Cardiac muscle cell (in vitro differentiated cells and primary cell): ENCODE measurements at regions not wholly inside any gene's neighbourhood (a gene's known extent, or its start where the extent isn't known, plus 50 kb on each side); places are given as distances from the start of the nearest gene placed in this dataset.

Experiments
- DNase-seq, 2 donors: peaks; one replicate each; pipeline versions ENCODE4 v3.0.0 to v3.0.0-alpha.2; 2010 to 2017; ENCODE audit warnings: low read depth in 1 of 2, low spot score in 1 of 2
- H3K27ac ChIP-seq: fragments of 200-600 bp; sonication (generic); 2 replicates; pipeline ENCODE4 v1.5.1; 2016
- H3K27me3 ChIP-seq: fragments of 200-600 bp; sonication (generic); 2 replicates; pipeline ENCODE4 v1.6.0; 2016; ENCODE audit warnings: control low read depth
- H3K36me3 ChIP-seq: fragments of 200-600 bp; sonication (generic); 2 replicates; pipeline ENCODE4 v1.5.1; 2016; ENCODE audit warnings: control low read depth
- H3K4me1 ChIP-seq: fragments of 200-600 bp; sonication (generic); 2 replicates; pipeline ENCODE4 v1.8.1; 2017; ENCODE audit warnings: low read depth, mild to moderate bottlenecking, mixed run types
- H3K4me3 ChIP-seq: fragments of 200-600 bp; sonication (generic); 2 replicates; pipeline ENCODE4 v1.5.1; 2016; ENCODE audit warnings: mild to moderate bottlenecking
- H3K9me3 ChIP-seq: fragments of 200-600 bp; sonication (generic); 2 replicates; pipeline ENCODE4 v1.5.1; 2017; ENCODE audit warnings: low read depth, mild to moderate bottlenecking, control low read depth
- CTCF ChIP-seq: IDR thresholded peaks from 2 replicates; pipeline ENCODE4 v1.5.1; 2012; ENCODE audit warnings: low read depth, mild to moderate bottlenecking, low read length

- DNase-seq = no peak
- H3K4me1 ChIP-seq = no peaks in the 10 kb centered on the region
- no peaks in the 10 kb centered on the region for H3K9me3 ChIP-seq
- TF ChIP-seq CTCF = no peak
- no peaks in the 10 kb centered on the region for H3K36me3 ChIP-seq
- no peak overlapping the region for H3K27ac ChIP-seq
- H3K4me3 ChIP-seq = no peak overlapping the region
- no peaks in the 10 kb centered on the region for H3K27me3 ChIP-seq
These were observed 539.1 kb upstream of the LRRTM4 start for GRCh38 chr2:78061301-78061700.

GRCh38 chr2:78061732-78062131 is 539.6 kb upstream of the LRRTM4 start:
- DNase-seq = no peak
- Histone ChIP-seq H3K4me1 (no peaks in the 10 kb centered on the region), H3K4me3 (no peak overlapping the region), H3K27ac (no peak overlapping the region), H3K36me3 (no peaks in the 10 kb centered on the region), H3K9me3 (no peaks in the 10 kb centered on the region), H3K27me3 (no peaks in the 10 kb centered on the region)
- no peak for TF ChIP-seq CTCF

- no peak for DNase-seq
- Histone ChIP-seq H3K27ac (no peak overlapping the region), H3K4me1 (no peaks in the 10 kb centered on the region), H3K27me3 (no peaks in the 10 kb centered on the region), H3K9me3 (no peaks in the 10 kb centered on the region), H3K4me3 (no peak overlapping the region), H3K36me3 (no peaks in the 10 kb centered on the region)
- TF ChIP-seq CTCF = no peak
These were observed 541.3 kb upstream of the LRRTM4 start for GRCh38 chr2:78063246-78064020.

- TF ChIP-seq CTCF = no peak
- Histone ChIP-seq H3K27me3 (no peaks in the 10 kb centered on the region), H3K36me3 (no peaks in the 10 kb centered on the region), H3K4me1 (no peaks in the 10 kb centered on the region), H3K4me3 (no peak overlapping the region), H3K9me3 (no peaks in the 10 kb centered on the region), H3K27ac (no peak overlapping the region)
- no peak for DNase-seq
These were observed 543.2 kb upstream of the LRRTM4 start for GRCh38 chr2:78065366-78065765.

- H3K9me3 ChIP-seq = no peaks in the 10 kb centered on the region
- no peak overlapping the region for H3K27ac ChIP-seq
- H3K4me1 ChIP-seq = no peaks in the 10 kb centered on the region
- no peak for DNase-seq
- H3K36me3 ChIP-seq = no peaks in the 10 kb centered on the region
- no peak for TF ChIP-seq CTCF
- no peak overlapping the region for H3K4me3 ChIP-seq
- H3K27me3 ChIP-seq = no peaks in the 10 kb centered on the region
These were observed 546.6 kb upstream of the LRRTM4 start for GRCh38 chr2:78068808-78069207.
